Body of pancreas (tissue), 4 donors: ENCODE measurements at regions not wholly inside any gene's neighbourhood (a gene's known extent, or its start where the extent isn't known, plus 50 kb on each side); places are given as distances from the start of the nearest gene placed in this dataset.

ENCODE experiments used
- POLR2A ChIP-seq, 3 donors: fragments of 450-650 bp; IDR thresholded peaks; one replicate each; pipeline ENCODE4 v1.6.1; 2016; ENCODE audit warnings: antibody characterized with exemption in 3 of 3, mild to moderate bottlenecking in 2 of 3
- TF ChIP-seq, protein P1 (sequence below), 7 experiments: fragments of 450-650 bp in 4 of 7; fragments of 200-600 bp in 3 of 7; sonication (generic) in 3 of 7; IDR thresholded peaks; one replicate each; pipeline ENCODE4 v1.5.1; 2016 to 2019; ENCODE audit warnings: antibody characterized with exemption in 7 of 7

- TF ChIP-seq, protein P1, sequence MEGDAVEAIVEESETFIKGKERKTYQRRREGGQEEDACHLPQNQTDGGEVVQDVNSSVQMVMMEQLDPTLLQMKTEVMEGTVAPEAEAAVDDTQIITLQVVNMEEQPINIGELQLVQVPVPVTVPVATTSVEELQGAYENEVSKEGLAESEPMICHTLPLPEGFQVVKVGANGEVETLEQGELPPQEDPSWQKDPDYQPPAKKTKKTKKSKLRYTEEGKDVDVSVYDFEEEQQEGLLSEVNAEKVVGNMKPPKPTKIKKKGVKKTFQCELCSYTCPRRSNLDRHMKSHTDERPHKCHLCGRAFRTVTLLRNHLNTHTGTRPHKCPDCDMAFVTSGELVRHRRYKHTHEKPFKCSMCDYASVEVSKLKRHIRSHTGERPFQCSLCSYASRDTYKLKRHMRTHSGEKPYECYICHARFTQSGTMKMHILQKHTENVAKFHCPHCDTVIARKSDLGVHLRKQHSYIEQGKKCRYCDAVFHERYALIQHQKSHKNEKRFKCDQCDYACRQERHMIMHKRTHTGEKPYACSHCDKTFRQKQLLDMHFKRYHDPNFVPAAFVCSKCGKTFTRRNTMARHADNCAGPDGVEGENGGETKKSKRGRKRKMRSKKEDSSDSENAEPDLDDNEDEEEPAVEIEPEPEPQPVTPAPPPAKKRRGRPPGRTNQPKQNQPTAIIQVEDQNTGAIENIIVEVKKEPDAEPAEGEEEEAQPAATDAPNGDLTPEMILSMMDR (IDR thresholded peaks at IDR 0.05) = no peak
- TF ChIP-seq POLR2A (IDR thresholded peaks at IDR 0.05) = no peak
Observed at GRCh38 chr1:191870490-191870889, 287.8 kb upstream of the RGS18 start.
